ENCODE measurements at regions not wholly inside any gene's neighbourhood (a gene's known extent, or its start where the extent isn't known, plus 50 kb on each side); places are given as distances from the start of the nearest gene placed in this dataset.

DNA sequence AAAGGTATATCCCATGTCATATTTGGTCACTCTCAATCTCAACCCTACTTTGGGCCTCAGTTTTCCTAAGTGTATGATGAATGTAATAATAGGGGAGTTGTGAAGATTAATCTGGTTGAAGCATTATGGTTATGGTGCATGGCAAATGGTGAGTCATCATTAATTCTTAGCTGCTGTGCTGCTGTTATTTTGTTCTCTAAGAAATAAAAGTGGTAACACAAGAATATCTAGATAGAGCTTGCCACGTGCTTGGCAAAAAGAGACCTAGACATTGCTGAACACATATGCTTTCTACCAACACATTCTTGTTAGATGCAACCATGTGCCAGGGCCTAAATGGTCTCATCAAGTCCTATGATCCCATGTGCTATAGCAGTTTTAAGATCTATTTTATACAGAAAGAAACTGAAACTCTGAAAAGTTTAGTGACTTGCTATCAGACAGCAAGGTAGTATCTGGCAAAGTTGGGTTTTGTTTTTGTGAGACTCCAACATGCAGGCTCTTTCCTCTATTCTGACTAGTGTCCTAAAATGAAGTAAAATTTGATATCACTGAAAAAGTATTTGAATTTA lies 699.9 kb upstream of the MEF2C start:
- TF ChIP-seq, protein P1, sequence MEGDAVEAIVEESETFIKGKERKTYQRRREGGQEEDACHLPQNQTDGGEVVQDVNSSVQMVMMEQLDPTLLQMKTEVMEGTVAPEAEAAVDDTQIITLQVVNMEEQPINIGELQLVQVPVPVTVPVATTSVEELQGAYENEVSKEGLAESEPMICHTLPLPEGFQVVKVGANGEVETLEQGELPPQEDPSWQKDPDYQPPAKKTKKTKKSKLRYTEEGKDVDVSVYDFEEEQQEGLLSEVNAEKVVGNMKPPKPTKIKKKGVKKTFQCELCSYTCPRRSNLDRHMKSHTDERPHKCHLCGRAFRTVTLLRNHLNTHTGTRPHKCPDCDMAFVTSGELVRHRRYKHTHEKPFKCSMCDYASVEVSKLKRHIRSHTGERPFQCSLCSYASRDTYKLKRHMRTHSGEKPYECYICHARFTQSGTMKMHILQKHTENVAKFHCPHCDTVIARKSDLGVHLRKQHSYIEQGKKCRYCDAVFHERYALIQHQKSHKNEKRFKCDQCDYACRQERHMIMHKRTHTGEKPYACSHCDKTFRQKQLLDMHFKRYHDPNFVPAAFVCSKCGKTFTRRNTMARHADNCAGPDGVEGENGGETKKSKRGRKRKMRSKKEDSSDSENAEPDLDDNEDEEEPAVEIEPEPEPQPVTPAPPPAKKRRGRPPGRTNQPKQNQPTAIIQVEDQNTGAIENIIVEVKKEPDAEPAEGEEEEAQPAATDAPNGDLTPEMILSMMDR (IDR thresholded peaks at IDR 0.05; ENCODE audit: insufficient read depth, low read length, poor library complexity, severe bottlenecking) = no peak
- TF ChIP-seq EZH2phosphoT487 (conservative IDR thresholded peaks at IDR 0.05; ENCODE audit: low read length) = no peak

All from SU-DHL-6 (cell line).